ENCODE measurements at regions not wholly inside any gene's neighbourhood (a gene's known extent, or its start where the extent isn't known, plus 50 kb on each side); places are given as distances from the start of the nearest gene placed in this dataset.
"Not testable (repeated sequence)": the region's sequence is repeated elsewhere in the genome, so short reads cannot be mapped to it uniquely, and the experiment has no call there.

DNA sequence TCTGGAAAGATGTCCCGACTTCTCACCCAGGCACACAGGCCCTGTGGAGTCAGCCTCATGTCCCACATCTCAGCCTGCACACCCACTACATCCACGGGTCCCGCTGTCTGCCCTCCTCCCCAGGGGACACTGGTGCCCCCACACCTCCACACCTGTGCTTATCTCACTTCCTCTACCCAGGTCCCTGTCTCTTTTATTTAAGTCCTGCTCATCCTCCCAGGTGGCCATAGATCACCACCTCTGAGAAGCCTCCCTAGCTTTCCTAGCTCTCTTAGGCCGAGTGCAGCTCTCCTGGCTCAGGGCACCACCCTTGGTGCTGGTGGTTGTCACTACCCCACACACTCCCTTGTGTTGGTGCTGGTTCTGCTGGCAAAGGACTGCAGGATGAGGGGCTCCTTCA is 143.6 kb upstream of the PITX1 start:
- no peak for DNase-seq

DNA sequence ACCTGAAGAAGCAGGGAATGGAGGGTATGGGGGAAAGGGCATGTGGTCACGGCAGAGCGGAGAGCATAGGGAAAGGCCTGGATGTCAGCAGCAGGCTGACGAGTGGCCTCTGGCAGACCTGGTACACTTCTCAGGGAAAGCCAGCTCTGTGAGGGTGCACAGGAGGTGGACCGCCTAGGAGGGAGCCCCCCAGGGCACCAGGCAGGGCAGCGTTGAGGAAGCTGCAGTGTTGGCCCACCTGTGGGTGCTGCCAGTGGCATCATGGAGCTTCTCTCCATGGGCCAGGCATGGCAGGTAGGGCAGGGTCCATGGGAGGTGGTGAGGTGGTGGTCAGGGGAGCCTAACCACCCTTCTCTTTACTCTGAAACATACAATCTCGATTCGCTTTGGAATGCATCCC is 143.0 kb upstream of the PITX1 start:
- no peak for DNase-seq

DNA sequence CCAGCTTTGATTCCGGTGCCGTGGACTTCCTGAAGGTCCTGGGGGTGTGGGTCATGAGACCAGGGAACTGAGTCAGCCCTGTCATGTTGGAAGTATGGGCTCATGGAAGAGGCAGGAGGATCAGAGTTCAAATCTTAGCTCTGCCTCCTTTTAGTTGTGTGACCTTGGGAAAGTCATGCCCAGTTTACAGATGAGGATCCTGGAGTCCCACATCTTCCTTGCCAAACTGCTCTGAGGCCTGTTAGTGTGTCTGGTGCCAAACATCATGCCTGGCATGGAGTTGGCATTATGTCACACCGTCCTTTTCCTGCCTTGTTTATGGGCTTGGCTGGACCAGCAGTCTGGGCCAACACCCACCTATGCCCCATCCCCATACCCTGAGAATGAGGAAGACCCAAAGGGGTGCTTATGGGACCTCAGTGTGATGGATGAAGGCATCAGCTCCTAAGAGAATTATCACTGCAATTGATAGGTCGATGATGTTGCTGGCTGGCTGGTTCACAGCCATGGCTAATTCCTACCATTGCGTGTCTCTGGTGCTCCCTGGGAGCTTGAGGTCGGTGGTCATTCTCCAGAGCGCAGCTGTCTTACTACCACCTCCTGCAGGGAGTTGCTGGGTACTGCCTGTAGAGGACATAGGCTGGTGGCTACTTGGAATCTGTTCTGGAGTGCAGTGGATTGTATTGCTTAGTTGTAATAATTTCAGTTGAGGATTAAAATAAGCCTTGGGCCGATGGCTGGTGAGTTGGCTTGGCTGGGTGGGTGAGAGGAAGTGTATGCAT is 140.5 kb upstream of the PITX1 start:
- no peak for DNase-seq

DNA sequence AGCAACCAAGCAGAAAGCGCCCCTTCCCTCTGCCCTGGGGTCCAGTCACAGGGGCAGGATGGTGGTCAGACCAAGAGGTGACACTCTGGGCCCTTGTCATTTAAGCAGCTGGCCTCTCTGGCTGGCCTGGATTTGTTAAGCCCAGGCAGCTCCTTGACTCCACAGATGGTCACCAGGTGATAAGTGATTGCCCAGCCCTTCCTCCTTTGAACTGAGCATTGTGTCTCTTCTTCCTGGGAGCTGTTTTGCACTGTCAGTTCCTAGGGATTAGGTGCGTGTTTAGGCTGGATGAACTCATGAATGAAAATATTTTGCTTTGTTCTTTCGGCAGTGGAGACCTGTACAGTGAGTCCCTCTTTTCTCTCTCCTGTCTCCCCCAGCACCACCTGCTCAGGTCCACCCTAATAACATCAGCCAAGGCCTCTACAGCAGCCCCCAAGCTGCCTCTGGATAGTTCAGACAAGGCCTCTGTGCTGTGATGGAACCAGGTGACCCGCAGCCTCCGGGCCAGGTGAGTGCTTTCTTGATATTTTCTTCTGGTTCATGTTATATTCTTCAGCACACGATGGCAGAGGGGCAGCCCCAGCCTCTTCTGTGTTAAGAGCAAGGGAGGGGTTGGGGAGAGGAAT is 139.7 kb upstream of the PITX1 start:
- DNase-seq = no peak

DNA sequence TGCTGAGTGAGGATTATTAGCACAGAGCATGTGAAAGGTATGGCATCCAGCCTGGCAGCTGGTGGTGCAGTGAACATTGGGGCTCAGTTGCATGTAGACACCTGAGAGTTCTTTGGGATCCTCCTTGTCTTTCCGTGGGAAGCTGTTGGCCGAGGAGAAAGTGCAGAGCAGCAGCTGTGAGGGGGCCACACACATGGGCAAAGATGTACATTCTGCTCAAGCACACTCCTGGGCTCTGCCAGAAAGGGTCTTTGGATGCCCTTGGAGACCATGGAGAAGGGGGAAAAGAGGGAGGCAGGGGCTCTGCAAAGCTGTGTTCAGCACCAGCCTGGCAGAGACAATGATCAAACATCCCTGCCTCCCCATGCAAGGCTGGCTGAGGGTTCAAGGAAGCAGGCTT is 138.7 kb upstream of the PITX1 start:
- DNase-seq = no peak

DNA sequence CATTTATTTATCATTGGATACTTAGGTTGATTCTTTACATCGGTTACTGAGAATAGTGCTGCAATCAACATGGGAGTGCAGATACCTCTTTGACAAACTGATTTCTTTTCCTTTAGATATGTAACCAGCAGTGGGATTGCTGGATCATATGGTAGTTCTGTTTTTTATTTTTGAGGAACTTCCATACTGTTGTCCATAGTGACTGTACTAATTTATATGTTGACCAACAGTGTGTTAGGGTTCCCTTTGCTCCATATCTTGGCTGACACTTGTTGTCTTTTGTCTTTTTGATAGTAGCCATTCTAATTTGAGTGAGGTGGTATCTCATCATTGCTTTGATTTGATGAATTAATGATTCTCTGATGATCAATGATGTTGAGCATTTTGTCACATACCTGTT is 137.3 kb upstream of the PITX1 start:
- no peak for DNase-seq

DNA sequence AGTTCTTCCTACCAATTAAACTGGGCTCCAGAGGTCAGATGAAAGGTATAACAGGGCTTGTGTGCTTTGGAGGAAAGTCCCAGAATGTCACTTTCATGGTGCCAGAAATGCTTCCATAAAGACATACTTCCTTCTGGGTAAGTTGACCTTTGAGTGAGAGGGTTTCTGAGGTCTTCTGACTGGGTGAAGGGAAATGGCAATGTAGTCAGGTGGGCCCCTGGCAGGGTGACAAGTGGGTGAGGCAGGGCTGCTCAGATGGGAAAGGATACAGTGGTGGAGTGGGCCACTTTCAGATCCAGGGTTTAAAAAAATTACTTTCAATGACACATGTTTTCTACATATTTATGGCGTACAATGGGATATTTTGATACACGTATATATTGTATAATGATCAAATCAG is 136.5 kb upstream of the PITX1 start:
- no peak for DNase-seq

DNA sequence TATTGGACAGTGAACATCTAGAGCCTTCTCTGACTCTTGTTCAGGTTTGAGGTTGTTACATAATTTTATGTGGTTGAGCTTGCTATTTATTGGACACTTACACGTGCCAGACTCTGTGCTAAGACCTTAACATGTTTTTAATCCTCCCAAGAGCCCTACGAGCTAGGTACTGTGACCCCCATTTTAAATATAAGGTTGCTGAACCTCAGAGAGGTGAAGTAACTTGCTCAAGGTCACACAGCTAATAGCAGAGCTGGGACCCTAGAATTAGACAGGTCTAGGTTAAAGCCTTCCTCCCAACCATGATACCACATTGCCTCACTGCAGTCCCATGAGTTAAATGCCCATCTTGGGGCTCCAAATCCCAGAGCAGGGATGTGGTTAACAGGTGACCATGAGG is 135.7 kb upstream of the PITX1 start:
- no peak for DNase-seq

DNA sequence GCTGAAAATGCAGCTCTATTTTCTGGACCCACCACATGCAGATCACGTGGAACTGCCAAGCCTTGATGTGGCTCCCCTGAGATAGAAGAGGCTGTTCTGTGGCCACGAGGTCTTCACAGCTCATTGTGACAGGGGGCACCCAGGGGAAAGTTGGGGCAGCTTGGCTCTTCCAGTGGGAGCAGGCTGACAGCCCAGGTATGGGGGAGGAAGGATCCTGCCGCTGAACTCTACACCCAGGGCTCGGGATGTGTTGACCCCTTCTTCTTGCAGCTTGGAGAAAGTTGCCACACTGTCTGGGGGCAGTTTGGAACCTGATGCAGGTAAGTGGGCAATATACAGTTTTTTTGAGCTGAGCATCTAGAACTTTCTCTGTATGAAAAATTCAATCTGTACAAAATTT is 133.6 kb upstream of the PITX1 start:
- DNase-seq = no peak

DNA sequence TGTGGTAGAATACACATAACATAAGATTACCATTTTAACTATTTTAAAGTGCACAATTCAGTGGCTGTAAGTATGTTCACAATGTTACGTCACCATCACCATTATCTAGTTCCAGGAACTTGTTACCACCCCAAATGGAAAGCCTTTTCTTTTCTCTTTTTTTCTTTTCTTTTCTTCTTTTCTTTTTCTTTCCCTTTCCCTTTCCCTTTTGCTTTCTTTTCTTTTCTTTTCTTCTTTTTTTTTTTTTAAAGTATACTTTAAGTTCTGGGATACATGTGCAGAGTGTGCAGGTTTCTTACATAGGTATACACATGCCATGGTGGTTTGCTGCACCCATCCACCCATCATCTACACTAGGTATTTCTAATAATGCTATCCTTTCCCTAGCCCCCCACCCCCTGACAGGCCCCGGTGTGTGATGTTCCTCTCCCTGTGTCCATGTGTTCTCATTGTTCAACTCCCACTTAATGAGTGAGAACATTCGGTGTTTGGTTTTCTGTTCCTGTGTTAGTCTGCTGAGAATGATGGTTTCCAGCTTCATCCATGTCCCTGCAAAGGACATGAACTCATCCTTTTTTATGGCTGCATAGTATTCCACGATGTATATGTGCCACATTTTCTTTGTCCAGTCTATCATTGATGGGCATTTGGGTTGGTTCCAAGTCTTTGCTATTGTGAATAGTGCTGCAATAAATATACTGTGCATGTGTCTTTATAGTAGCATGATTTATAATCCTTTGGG is 131.0 kb upstream of the PITX1 start:
- DNase-seq = not testable (repeated sequence)

DNA sequence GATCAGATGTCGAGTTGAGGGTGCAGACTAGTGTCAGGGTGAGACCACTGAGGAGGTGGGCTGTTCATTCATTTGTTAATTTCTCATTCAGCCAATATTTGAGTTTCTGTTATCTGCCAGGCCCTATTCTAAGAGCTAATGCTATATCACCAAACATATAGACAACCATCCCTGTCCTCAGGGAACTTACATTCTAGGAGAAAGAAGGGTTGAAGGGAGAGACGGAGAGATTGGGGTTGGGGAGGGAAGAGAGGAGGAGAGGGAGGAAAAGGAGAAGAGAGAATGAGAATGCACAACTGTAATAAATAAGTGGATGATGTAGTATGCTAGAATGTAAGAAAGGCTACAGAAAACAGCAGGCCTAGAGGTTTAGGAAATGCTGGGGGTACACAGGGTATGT is 129.9 kb upstream of the PITX1 start:
- DNase-seq = no peak

DNA sequence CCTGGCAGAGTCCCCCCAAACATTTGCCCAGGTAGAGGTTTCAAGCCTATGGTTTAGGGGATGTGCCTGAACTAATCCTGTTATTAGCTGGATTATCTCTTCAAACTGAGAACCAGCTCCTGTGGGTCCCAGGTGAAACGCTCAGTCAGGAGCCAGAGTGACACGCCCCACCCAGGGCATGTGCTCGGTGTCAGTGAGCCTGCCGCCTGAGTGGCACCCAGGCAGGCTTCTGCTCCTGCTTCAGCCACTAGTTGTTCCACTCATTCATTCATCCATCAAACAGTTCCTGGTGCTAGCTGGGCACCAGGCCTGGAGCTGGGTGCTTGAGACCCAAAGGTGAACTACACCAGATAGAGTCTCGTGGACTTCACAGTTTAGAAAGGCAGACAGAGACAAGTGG is 129.4 kb upstream of the PITX1 start:
- no peak for DNase-seq

DNA sequence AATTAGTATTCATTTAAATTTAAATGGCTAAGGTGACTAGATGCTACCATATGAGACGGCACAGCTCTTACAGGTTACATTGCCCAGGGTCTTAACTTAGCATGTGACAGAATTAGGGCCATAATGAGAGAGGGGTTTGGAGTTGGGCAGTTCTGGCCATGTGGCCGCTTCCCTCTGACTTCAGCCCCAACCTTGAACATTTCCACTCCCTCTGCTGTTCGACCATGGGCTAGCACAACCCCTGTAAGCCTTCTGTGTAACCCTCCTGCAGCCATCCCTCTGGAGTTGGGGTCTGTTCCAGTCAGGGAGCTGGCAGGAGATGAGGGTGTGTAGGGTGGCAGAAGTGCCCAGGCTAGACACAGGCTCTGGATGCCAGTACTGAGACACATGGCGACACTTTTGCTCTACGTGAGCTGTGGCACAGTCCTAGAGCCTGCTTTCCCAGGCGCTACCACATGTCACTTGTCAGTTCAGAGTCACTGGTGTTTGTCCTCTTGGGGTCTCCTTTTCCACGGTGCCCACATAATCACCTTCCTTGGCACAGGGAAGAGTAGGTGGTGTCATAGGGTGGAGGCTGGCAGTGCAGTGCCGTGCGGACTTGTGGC is 128.7 kb upstream of the PITX1 start:
- DNase-seq = no peak

DNA sequence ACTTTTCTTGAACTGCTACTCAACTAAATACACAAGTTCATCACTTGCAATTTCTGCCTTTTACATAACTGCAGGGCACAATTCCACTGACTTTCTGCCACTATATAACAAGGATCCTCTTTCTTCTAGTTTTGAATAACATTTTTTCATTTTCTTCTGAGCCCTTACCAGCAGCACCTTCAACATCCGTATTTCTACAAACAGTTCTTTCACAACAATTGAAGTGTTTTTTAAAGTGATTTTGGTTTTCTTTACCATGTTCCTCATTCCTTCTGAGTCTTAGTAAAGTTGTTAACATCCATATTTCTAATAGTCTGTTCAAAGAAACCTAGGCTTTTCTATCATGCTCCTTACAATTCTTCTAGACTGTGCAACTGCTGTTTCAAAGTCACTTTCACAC is 127.2 kb upstream of the PITX1 start:
- DNase-seq = no peak

DNA sequence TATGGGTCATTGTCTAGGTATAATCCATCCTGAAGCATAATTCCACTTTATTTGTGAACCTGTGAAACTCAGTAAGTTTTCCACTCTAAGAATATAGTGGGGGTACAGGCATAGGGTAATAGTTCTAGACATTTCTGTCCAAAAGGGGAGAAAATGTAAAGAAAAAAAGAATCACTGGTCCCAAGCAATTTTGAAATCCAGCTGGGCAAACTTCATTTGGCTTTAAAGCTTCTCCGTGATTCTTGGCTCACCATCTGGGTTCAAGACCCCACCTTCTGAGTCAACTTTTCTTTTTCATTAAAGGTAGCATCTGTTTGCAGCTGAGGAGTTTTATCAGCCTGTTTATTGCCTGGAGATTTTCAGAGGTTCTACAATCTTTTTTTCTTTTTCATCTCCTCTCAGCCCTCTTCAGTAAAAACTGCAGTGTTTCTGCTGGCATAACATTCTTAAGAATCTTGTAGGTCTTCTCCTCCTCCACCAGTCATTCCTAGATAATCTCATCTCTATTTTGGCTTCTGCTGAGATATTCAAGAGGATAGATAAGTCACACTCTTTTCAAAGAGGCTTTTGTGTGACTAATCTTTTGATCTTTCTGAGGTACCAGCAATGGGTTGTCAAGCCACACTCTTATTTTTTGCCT is 126.1 kb upstream of the PITX1 start:
- no peak for DNase-seq

DNA sequence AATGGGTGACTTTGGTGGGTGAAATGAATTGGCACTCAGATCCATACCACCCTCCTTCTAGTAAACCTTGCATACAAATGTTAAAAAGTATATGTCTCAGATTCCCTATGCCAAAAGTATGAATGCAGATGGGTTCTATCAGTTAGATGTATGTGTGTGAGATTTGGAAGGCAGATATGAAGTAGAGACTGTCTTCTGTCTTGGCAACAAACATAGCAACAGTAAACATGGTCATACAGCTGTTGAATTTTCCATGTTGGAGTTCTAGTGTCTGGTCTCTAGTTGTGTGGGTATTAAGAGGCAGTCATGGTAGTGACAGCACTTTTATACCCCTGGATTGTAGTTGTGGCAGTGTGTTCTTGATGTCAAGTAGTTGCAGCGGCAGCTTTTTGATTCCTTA is 125.6 kb upstream of the PITX1 start:
- no peak for DNase-seq

DNA sequence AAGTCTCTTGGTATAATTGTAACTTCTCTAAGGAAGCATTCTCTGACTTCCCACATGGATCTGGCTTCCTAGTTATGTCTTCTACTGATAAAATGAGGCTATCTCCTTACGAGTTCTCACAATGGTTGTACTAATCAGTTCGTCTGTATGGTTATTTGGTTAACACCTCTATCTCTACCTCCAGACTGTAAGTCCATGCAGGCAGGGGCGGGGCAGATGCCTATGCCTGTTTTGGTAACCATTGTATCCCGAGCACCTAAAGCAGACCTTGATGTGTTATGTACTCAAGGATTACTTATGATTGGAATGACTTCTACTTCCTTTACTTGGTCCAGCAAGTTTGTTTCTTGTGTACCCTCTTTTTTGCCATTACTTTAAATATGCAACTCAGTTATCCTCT is 125.0 kb upstream of the PITX1 start:
- no peak for DNase-seq

DNA sequence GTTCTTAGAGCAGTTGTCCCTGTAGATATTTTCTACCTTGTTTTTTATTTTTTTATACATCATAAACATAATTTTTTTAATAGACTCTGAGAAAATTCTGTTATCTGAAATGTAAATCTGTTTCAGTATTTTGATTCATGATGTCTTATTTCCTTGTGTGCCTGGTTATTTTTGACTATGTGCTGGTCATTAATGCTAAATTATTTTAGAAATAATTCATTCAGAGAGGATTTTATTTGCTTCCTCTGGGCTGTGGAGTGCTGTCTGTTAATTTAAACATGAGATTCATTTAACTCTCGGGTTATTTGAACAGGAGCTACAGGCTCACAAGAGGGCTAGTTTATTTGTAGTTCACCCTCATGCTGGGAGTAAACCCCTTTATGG is 124.3 kb upstream of the PITX1 start:
- DNase-seq = no peak

DNA sequence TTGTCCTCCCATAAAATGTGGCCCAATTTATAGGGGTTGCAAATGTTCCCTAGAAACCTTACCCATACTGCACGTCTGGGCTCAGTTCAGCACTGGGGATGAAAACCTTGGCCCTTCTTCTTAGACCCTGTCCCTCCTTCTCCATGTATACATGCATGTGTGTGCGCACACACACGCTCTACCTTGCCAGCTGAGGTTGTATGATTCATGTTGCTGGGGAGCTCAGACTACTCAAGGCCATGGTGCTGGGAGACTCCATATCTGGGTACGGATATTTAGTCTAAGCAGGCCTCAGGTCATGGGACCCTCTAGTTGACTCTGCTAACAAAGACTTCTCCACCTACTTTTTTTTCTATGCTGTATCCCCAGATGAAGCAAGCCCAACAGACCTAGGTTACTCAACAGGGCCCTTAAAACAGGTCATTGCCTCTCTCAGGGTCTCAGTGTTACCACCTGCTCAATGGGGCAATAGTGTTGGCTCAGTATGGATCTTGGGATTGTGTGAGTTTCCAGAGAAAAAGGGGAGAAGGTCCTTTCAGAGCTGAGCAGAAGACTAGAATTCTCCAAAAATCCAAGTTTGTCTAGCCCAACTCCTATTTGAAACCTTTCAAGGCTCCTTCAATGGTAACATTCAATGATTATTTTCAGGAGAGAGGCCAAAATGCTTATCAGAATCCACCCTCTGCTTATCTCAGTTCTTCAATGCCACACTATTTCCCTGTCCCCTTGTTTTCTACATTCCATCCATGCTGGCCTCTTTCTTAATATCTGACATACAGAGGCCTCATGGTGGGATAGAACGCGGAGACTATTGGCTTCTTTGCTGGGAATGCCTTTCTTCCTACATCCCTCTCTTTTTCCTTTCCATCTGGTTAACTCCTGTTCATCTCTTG is 123.6 kb upstream of the PITX1 start:
- DNase-seq = no peak

DNA sequence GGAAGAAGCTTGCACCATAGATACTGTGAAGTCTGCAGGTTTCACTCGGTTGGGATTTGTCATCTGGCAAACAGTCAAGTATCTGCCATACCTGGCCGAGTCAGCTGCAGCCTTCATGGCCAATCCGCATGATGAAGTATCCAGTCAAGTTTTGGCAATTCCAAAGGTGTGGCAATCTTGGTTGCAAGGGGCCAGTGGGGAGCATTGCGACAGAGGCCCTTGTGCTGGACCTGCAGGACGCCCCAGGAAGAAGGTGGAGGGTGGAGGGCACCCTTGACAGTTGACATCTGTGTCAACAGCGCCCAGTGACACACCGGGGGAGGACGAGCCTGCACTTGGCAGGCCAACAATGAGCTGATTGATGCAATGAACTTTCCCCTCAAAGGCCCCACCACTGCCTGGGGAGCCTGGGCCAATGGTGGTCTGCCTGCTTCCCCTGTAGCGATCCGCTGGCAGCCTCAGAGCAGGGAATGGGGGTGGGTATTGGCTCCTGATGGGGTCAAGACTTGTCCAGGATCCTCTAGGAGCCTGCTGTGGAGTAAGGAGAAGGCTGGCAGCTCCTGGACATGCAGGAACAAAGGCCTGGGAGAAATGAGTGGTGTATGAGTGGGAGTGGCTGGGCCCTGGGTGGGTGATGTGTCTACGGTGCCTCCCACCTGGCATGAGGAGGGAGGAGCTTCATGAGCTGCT is 122.8 kb upstream of the PITX1 start:
- no peak for DNase-seq

DNA sequence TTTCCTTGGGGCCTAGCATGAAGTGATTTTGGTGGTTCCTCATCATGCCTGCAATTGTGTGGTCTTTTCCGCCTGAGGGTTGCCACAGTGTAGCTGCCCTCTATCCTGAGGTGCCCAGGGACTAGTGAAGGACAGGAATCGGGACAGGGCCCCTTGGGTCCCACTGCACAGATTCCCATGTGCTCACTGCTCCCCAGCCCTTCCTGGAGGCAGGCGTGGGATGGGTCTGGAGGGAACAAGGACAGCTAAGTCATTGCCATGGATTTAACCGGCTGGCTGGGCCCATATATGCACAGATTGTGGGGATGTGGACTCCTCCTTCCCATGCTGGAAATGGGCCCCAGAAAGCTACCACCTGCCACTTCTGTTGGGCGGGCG is 122.3 kb upstream of the PITX1 start:
- DNase-seq = no peak
